ENCODE measurements at regions not wholly inside any gene's neighbourhood (a gene's known extent, or its start where the extent isn't known, plus 50 kb on each side); places are given as distances from the start of the nearest gene placed in this dataset.

GRCh38 chr1:96596226-96596922 is 125.2 kb upstream of the PTBP2 start:
- TF ChIP-seq CTCF (IDR thresholded peaks at IDR 0.05) (no peak), EP300 (IDR thresholded peaks at IDR 0.05) (no peak)
